SK-N-SH (cell line): ENCODE measurements at regions not wholly inside any gene's neighbourhood (a gene's known extent, or its start where the extent isn't known, plus 50 kb on each side); places are given as distances from the start of the nearest gene placed in this dataset.

ENCODE experiments used
- CTCF ChIA-PET: fragments of 300-600, 350-600 bp; formaldehyde crosslinking; extraction: SDS; loops from one replicate; lab custom pipeline; 2021; lab: Yijun Ruan, JAX
- POLR2A ChIA-PET: fragments of 350-600 bp; sonication (Branson Sonifier 250); formaldehyde crosslinking; extraction: SDS; loops from one replicate; lab custom pipeline; 2020; ENCODE audit warnings: antibody characterized with exemption, inconsistent platforms; lab: Yijun Ruan, JAX
- DNase-seq: peaks from one replicate; pipeline ENCODE4 v3.0.0; 2012
- H2AFZ ChIP-seq: fragments of 200-600 bp; sonication (generic); 2 replicates; pipeline ENCODE4 v1.8.1; 2016; ENCODE audit warnings: antibody characterized with exemption, mild to moderate bottlenecking, low read depth
- H3F3A ChIP-seq: fragments of 200-600 bp; sonication (generic); replicated peaks from 2 replicates; pipeline ENCODE3; 2016; ENCODE audit warnings: antibody characterized with exemption, mild to moderate bottlenecking; ENCODE audit not compliant: insufficient read depth
- H3K27ac ChIP-seq, 2 experiments: fragments of 200-500 bp in 1 of 2; fragments of 200-600 bp in 1 of 2; sonication (Bioruptor generic) in 1 of 2; sonication (generic), shearing (Covaris generic) in 1 of 2; 2 replicates each; pipeline versions ENCODE4 v1.5.1 to v1.6.1; 2014 to 2016; ENCODE audit warnings: low read depth in 2 of 2, inconsistent platforms in 1 of 2, low read length in 1 of 2, mild to moderate bottlenecking in 1 of 2, mixed read lengths in 1 of 2
- H3K27me3 ChIP-seq: fragments of 200-600 bp; sonication (generic), shearing (Covaris generic); 2 replicates; pipeline ENCODE4 v1.6.1; 2016; ENCODE audit warnings: mixed run types; ENCODE audit not compliant: insufficient read depth
- H3K36me3 ChIP-seq, 2 experiments: fragments of 200-500 bp in 1 of 2; fragments of 200-600 bp in 1 of 2; sonication (Bioruptor generic) in 1 of 2; sonication (generic) in 1 of 2; replicated peaks in 1 of 2; 2 replicates each; pipeline versions ENCODE3 to v1.5.1; 2014 to 2016; ENCODE audit warnings: low read length in 1 of 2, mild to moderate bottlenecking in 1 of 2; ENCODE audit not compliant: insufficient read depth in 2 of 2, control insufficient read depth in 1 of 2
- H3K4me1 ChIP-seq, 2 experiments: fragments of 200-500 bp in 1 of 2; fragments of 200-600 bp in 1 of 2; sonication (Bioruptor generic) in 1 of 2; sonication (generic), shearing (Covaris generic) in 1 of 2; 2 replicates each; pipeline versions ENCODE4 v1.5.1 to v1.6.1; 2014 to 2016; ENCODE audit warnings: low read depth in 1 of 2, low read length in 1 of 2, mixed run types in 1 of 2; ENCODE audit not compliant: insufficient read depth in 2 of 2, control insufficient read depth in 1 of 2
- H3K4me2 ChIP-seq: fragments of 200-600 bp; sonication (generic), shearing (Covaris generic); 2 replicates; pipeline ENCODE4 v1.6.1; 2017; ENCODE audit warnings: mixed run types
- H3K4me3 ChIP-seq, 2 experiments: fragments of 200-500 bp in 1 of 2; fragments of 200-600 bp in 1 of 2; sonication (Bioruptor generic) in 1 of 2; sonication (generic), shearing (Covaris generic) in 1 of 2; 2 replicates each; pipeline versions ENCODE4 v1.5.1 to v1.8.1; 2014 to 2016; ENCODE audit warnings: low read depth in 2 of 2, inconsistent platforms in 1 of 2, low read length in 1 of 2, mild to moderate bottlenecking in 1 of 2, mixed read lengths in 1 of 2, moderate library complexity in 1 of 2
- H3K79me2 ChIP-seq: fragments of 200-600 bp; sonication (generic); 2 replicates; pipeline ENCODE4 v1.8.1; 2017; ENCODE audit warnings: mild to moderate bottlenecking; ENCODE audit not compliant: insufficient read depth
- H3K9ac ChIP-seq: fragments of 200-600 bp; sonication (generic); 2 replicates; pipeline ENCODE4 v1.6.1; 2017; ENCODE audit warnings: mixed run types
- H3K9me2 ChIP-seq: fragments of 200-600 bp; sonication (generic); 2 replicates; pipeline ENCODE4 v1.6.1; 2017; ENCODE audit warnings: mixed run types
- H3K9me3 ChIP-seq: fragments of 200-600 bp; sonication (generic); 2 replicates; pipeline ENCODE4 v1.6.1; 2017; ENCODE audit warnings: mixed run types, mild to moderate bottlenecking, moderate library complexity
- H4K20me1 ChIP-seq: fragments of 200-600 bp; sonication (generic); 2 replicates; pipeline ENCODE4 v1.6.1; 2017; ENCODE audit warnings: mild to moderate bottlenecking, mixed run types; ENCODE audit not compliant: insufficient read depth
- CHD2 ChIP-seq: fragments of 150-350 bp; IDR thresholded peaks from 2 replicates; pipeline ENCODE4 v1.6.1; 2018; ENCODE audit warnings: low read length; ENCODE audit not compliant: partially characterized antibody
- ELF1 ChIP-seq: IDR thresholded peaks from 2 replicates; pipeline ENCODE4 v1.4.0; 2012
- EP300 ChIP-seq, 2 experiments: IDR thresholded peaks; 2 replicates each; pipeline versions ENCODE4 v1.4.0 to v1.6.1; 2012; ENCODE audit warnings: borderline replicate concordance in 1 of 2, low read depth in 1 of 2, low read length in 1 of 2
- FOSL2 ChIP-seq: IDR thresholded peaks from 2 replicates; pipeline ENCODE4 v1.4.0; 2012; ENCODE audit warnings: low read depth, mild to moderate bottlenecking, moderate library complexity, borderline replicate concordance
- GATA2 ChIP-seq: sonication (generic); formaldehyde crosslinking; IDR thresholded peaks from 2 replicates; pipeline ENCODE4 v1.5.0; 2020; ENCODE audit warnings: mild to moderate bottlenecking, missing genetic modification reagents
- JUND ChIP-seq: IDR thresholded peaks from 2 replicates; pipeline ENCODE4 v1.4.0; 2012
- MAX ChIP-seq: IDR thresholded peaks from 2 replicates; pipeline ENCODE4 v1.4.0; 2012; ENCODE audit warnings: low read depth
- MEF2A ChIP-seq: IDR thresholded peaks from 2 replicates; pipeline ENCODE4 v1.4.0; 2012; ENCODE audit warnings: low read depth, borderline replicate concordance
- MXI1 ChIP-seq: IDR thresholded peaks from 2 replicates; pipeline ENCODE4 v1.6.1; 2012; ENCODE audit warnings: mild to moderate bottlenecking, low read depth, low read length, improper control_type of control experiment
- NRF1 ChIP-seq: IDR thresholded peaks from 2 replicates; pipeline ENCODE4 v1.6.1; 2012; ENCODE audit warnings: low read depth, mild to moderate bottlenecking, low read length
- RXRA ChIP-seq: IDR thresholded peaks from 2 replicates; pipeline ENCODE4 v1.4.0; 2012; ENCODE audit warnings: low read depth, mild to moderate bottlenecking, borderline replicate concordance
- TCF12 ChIP-seq: IDR thresholded peaks from 2 replicates; pipeline ENCODE4 v1.4.0; 2012
- USF2 ChIP-seq: fragments of 150-350 bp; IDR thresholded peaks from 2 replicates; pipeline ENCODE4 v1.6.1; 2017; ENCODE audit warnings: antibody characterized with exemption, low read length, low read depth, borderline replicate concordance
- YY1 ChIP-seq: IDR thresholded peaks from 2 replicates; pipeline ENCODE4 v1.4.0; 2012; ENCODE audit warnings: low read depth, mild to moderate bottlenecking
- WGBS: methylation state at CpG from one replicate; pipeline ENCODE4 v1.1.6; 2017; ENCODE audit warnings: low lambda C conversion rate; 5-methylcytosine and 5-hydroxymethylcytosine counted together

GRCh38 chr16:14331020-14331419, 259.9 kb downstream of the MRTFB start:
- no peaks in the 10 kb centered on the region for H3K27me3 ChIP-seq
- H4K20me1 ChIP-seq, result no peaks in the 10 kb centered on the region
- H3K9me2 ChIP-seq, result no peaks in the 10 kb centered on the region
- H3K79me2 ChIP-seq, result peaks cover under 1% of the 10 kb centered on the region; the same call in 1 of the 2 replicates
- no peak overlapping the region for H3K4me2 ChIP-seq
- WGBS, result 100% methylated on average over 2 of the region's 2 CpGs
- H3K27ac ChIP-seq, result no peak overlapping the region
- TF ChIP-seq MEF2A, result no peak
- no peak for TF ChIP-seq FOSL2
- TF ChIP-seq NRF1, result no peak
- no peak for TF ChIP-seq MAX
- TF ChIP-seq CHD2, result no peak
- TF ChIP-seq ELF1, result no peak
- no peak for TF ChIP-seq EP300 (IDR thresholded peaks at IDR 0.05; ENCODE audit: borderline replicate concordance in 1 of 2, low read depth in 1 of 2, low read length in 1 of 2)
- TF ChIP-seq MXI1, result no peak
- TF ChIP-seq USF2, result no peak
- TF ChIP-seq TCF12, result no peak
- TF ChIP-seq RXRA, result no peak
- no peak for TF ChIP-seq YY1
- no peaks in the 10 kb centered on the region for H3K9me3 ChIP-seq
- no peak for DNase-seq
- H3K4me3 ChIP-seq, result no peak overlapping the region
- CTCF ChIA-PET, result no interaction called here
- H3K4me1 ChIP-seq, result no peaks in the 10 kb centered on the region; a peak in 1 of 4 replicates
- peaks cover 5% of the 10 kb centered on the region for H3F3A ChIP-seq
- H3K36me3 ChIP-seq, result peaks cover 0 to 21% of the 10 kb centered on the region in 2 experiments
- POLR2A ChIA-PET, result no interaction called here
- H3K9ac ChIP-seq, result no peak overlapping the region
- no peak overlapping the region for H2AFZ ChIP-seq

GRCh38 chr16:14329727-14330350, 258.7 kb downstream of the MRTFB start:
- Histone ChIP-seq H3K9me2 (no peaks in the 10 kb centered on the region), H3K4me1 (peaks cover 0 to 4% of the 10 kb centered on the region in 2 experiments; a peak in 2 of 4 replicates), H3K27ac (no peak overlapping the region), H2AFZ (no peak overlapping the region), H3K9me3 (no peaks in the 10 kb centered on the region), H3K4me3 (no peak overlapping the region), H4K20me1 (peaks cover 12% of the 10 kb centered on the region; the same call in 1 of the 2 replicates), H3K36me3 (peaks cover 0 to 21% of the 10 kb centered on the region in 2 experiments), H3F3A (peaks cover 5% of the 10 kb centered on the region), H3K79me2 (peaks cover 10% of the 10 kb centered on the region; the same call in 1 of the 2 replicates), H3K4me2 (no peak overlapping the region), H3K9ac (no peak overlapping the region), H3K27me3 (no peaks in the 10 kb centered on the region)
- POLR2A ChIA-PET, result no interaction called here
- WGBS, result 96% methylated on average over 3 of the region's 3 CpGs
- CTCF ChIA-PET, result interaction anchor here (0.7 kb wide), 1 partner anchor 19 kb away, joined by 3 read pairs; no protein-coding TSS in a partner anchor
- DNase-seq, result no peak
- TF ChIP-seq JUND (no peak), NRF1 (no peak), GATA2 (CRISPR knock-in tag) (no peak), MXI1 (no peak), USF2 (no peak), TCF12 (no peak)
